Epidermal melanocyte (primary cell): ENCODE measurements at regions not wholly inside any gene's neighbourhood (a gene's known extent, or its start where the extent isn't known, plus 50 kb on each side); places are given as distances from the start of the nearest gene placed in this dataset.

Experiments
- DNase-seq: peaks from one replicate; pipeline ENCODE4 v3.0.0; 2011; ENCODE audit warnings: low spot score; ENCODE audit not compliant: insufficient read length

GRCh38 chr11:134674974-134675373, 262.9 kb upstream of the B3GAT1 start:
- no peak for DNase-seq

GRCh38 chr11:134670961-134671370, 258.9 kb upstream of the B3GAT1 start:
- no peak for DNase-seq

DNA sequence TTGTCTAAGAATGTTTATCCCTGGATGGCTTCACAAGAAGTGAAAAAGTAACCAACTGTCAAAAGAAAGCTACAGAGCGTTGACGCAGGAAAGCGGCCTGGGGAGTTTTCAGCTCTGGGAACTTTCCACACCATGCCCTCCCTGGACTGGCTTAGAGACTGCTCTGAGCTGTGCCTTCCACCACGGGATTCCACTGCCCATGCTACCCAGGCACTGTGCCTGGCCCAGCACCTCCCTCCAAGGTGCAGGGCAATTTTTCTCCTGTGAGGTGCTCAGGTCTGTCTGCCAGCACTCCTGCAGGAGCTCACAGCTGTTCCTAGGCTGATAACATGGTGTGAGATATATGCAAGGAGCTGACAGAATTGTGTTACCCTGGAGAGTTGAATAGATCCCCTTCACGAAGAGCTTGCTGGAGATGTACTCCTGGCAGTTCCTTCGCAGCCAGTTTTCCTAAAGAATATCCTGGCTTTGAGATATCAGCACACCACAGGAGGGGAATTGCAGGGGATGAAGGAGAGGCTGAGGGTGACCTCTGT, 258.3 kb upstream of the B3GAT1 start:
- no peak for DNase-seq

DNA sequence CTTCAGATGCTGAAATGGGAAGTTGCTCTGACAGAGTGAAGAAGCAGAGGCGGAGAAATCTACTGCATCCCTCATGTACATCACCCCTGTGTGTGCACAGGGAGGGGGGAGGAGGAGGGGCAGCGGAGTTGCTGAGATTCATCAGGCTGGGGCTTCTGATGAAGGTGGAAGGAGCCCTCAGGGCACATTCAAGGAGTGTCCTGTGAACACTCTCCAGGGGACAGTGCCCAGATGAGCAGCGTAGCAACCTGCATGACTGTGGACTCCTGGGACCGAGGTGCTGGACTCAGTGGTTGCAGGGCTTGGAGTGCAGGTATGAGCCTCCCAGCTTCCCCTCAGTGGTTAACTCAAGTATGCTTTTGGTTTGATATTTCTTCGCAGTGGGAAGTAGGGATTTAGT, 257.8 kb upstream of the B3GAT1 start:
- DNase-seq = no peak

DNA sequence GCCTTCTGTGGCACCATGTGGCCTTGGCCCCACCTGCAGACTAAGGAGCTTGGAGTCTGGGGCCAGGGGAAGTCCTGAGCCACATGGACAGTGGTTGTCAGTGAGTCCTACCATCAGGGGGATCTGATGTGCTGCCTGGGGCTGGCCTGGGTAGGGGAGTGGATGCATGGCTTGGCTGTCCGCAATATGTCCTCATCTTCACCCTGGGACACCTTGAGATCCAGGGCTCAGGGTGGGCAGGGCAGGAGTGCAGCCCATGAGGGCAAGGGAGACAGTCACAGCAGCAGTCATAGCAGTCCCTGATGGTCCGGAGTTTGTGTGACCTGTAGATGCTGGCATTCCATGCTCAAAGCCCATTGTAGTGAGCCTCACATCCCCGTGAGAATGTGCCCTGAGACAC, 256.8 kb upstream of the B3GAT1 start:
- DNase-seq = no peak

GRCh38 chr11:134668076-134668475, 256.0 kb upstream of the B3GAT1 start:
- no peak for DNase-seq

DNA sequence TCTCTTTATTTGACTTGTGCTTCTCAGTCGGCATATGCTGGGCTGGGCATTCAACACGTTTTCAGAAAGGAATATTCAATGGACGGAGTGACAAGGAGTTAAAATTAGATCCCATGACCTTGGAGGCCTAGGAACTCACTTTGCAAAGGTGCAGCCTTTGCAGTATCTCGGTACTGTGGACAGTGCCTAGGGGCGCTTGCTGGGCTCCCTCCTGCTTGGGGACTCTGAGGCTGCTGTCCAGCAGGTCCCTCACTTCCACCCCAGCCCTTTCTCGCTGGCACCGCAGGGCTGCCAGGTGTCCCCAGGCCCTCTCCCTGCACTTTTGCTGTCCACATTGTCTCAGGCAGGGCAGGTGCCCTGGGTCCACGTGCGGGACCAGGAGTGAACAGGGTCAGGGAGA, 255.5 kb upstream of the B3GAT1 start:
- DNase-seq = no peak

DNA sequence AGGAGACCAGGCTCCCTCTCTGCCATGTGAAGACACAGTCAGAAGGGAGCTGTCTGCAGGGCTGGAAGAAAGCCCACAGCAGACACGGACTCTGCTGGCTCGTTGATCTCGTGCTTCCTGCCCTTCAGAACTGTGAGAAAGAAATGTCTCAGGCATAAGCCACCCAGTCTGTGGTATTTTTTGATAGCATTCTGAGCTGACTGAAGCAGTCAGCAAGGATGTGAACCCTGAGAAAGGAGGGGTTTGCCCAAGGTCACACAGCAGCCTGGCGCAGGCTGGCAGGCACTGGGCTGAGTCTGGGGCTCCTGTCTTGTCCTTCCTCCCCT, 255.1 kb upstream of the B3GAT1 start:
- no peak for DNase-seq

DNA sequence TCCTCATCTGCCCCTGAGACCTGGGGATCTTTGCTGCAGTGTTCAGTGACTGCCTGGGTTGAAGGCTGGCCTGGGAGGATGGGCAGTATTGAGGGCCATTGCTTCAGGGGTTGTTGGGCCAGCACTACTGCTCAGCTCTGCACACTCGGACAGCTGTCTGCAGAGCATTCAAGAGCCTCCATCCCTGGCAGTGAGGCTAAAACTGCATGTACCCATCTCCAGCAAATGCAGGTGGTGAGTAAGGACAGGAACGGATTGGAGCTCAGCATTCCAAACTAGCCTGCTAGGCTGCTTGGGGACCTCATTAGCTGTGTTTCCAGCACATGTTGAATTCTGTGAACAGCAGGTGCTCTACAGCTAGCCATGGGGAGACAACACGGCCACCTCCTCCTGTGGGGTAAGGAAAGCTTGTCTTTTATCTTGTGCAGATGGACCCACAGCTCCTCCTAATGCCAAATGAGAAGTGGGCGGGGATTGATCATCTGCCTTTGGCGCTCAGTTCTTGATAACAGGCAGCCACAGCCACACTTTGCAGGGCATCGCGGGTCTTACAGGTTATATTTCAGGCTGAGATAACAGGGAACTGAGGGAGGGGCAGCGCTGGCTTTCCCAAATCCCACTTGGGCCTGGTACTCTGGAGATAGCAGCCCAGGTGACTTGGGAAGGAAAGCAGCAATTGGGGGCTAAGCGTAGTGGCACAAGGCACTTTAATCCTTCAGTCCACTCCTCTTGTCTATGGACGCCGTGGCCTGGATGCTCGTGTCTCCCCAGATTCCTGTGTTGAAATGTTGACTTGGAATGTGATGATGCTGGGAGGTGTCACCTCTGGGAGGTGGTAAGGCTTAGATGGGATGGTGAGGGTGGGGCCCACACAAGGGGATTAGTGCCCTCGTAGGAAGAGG, 254.5 kb upstream of the B3GAT1 start:
- DNase-seq = no peak

GRCh38 chr11:134665571-134666270, 253.7 kb upstream of the B3GAT1 start:
- no peak for DNase-seq

- no peak for DNase-seq
Measured at GRCh38 chr11:134665188-134665535, 253.1 kb upstream of the B3GAT1 start.

DNA sequence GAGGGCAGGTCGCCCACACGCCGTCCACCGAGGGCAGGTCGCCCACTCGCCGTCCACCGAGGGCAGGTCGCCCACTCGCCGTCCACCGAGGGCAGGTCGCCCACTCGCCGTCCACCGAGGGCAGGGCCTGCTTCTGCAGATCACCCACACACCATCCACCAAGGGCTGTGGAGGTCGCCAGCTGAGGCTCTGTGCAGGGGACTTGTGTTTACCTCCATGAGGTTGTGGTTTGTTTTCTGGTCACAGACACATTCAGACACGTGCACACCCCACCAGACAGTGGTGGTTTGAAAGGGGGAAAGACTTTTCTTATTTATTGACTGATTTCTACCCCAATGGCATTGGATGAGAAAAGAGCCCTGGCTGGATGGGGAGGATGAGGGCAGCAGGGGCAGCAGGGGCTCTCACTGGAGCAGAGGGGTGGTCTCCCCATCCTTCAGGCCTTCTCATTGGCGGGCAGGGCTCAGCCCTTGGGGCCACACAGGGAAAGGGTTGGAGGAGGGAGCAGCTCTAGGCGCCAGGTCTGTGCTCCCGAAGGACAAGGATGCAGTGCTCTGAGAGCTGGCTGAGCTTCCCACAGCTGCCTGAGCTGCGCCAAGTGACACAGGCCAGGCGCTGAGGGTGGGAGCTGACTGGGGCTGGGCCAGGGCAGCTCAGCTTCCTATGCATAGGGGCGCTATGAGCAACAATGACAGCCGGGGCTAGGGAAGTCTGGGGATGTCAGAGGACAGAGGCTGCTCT, 252.6 kb upstream of the B3GAT1 start:
- no peak for DNase-seq

- no peak for DNase-seq
Measured at GRCh38 chr11:134663506-134664313, 251.7 kb upstream of the B3GAT1 start.

GRCh38 chr11:134662629-134663360, 250.8 kb upstream of the B3GAT1 start:
- DNase-seq = no peak

DNA sequence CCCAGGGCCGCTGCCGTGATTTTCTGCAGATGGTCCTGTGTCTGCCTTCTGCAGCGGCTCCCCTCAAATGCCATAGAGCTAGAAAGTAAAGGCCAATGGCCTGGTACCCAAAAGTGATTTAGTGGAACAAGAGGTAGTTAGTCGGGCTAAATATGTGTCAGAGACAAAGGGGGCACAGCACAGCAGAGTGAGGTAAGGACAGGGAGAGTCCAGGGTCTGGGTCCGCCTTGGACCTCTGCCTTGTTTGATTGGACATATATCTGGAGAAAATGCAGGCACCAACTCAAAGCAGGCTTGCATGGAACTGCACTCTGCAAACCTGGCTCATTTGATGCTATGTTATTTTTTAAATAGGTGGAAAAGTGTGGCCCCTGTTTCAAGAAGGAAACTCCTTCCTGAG, 249.6 kb upstream of the B3GAT1 start:
- DNase-seq = no peak

DNA sequence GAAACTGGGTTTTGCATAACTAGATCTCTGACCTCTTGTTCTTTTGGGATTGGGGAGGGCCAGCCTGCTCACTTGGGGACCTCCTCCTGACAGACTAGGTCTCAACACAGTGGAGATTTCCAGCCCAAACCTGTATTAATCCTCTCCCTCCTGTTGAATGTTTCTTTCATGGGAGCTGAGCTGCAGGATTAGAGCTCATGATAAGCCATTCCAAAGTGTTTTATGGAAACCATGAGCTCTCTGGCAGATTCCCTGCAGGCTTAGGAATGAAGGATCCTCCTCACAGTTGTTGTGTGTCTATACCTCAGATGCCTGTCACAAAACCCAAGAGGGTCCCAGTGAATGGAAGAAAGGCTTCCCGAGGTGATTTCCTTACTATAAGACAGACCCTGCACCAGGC, 248.4 kb upstream of the B3GAT1 start:
- DNase-seq = no peak

DNA sequence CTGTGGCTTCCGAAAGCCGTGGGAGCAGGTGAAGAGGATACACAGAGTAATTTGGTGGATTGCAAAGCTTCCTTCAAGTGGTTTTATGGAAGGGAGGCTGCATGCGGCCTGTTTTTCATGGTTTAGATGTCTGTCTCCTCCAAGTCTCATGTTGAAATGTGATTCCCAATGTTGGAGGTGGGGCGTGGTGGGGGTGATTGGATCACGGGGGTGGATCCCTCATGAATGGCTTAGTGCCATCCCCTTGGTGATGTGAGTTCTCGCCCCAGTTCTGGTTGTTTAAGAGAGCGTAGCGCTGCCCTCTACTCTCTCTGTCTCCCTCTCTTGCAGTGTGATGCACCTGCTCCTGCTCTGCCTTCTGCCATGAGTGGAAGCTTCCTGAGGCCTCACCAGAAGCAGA, 247.8 kb upstream of the B3GAT1 start:
- no peak for DNase-seq

- no peak for DNase-seq
Measured at GRCh38 chr11:134658481-134659225, 246.6 kb upstream of the B3GAT1 start.

DNA sequence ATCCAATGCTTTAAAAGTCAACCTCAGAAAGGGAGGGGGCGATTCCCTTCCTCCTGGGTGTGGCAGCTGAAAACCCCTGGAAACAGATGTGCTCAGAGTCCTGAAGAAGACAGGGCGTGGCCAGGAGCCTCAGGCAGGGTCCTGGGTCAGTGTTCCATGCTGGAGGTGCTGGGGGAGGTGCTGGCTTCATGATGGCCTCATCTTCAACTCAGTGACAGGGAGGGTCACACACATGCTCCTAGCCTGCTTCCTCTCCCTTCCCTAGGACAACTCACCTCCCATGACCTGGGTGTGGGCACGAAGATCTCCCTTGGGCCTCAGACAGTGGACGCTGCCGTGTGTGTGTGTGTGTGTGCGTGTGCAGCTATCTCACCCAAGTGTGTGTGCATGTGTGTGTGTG, 245.6 kb upstream of the B3GAT1 start:
- no peak for DNase-seq
